Activated CD4-positive, alpha-beta T cell treated with anti-CD3 and anti-CD28 coated beads, Interleukin-2, Interleukin-4, amounts not matched to agents 100 ng/mL and 50 ng/mL, durations not matched to agents 16 hours and 8 hours (primary cell): ENCODE measurements at regions not wholly inside any gene's neighbourhood (a gene's known extent, or its start where the extent isn't known, plus 50 kb on each side); places are given as distances from the start of the nearest gene placed in this dataset.

Experiments used
- DNase-seq: peaks from one replicate; pipeline ENCODE4 v3.0.0-alpha.2; 2020; ENCODE audit warnings: low spot score

DNA sequence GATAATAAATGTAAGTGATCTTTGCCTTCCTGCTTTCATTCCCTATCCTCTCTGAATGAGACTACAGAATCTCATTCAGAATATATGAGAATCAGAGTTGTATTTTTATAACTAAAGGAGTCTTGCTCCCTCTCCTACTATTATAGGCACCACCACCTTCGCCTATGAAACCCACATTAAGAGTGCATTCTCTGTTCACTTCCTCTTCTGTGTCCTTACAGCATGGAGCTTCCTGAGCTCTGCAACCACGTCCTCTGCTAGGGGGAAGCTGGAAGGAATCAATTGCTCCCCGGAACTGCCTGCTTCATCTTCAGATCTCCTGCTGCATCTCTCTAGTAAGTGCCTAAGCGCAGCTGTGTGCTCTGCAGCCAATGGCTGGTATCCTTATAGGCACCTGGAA lies 820.7 kb downstream of the GRID1 start:
- no peak for DNase-seq

DNA sequence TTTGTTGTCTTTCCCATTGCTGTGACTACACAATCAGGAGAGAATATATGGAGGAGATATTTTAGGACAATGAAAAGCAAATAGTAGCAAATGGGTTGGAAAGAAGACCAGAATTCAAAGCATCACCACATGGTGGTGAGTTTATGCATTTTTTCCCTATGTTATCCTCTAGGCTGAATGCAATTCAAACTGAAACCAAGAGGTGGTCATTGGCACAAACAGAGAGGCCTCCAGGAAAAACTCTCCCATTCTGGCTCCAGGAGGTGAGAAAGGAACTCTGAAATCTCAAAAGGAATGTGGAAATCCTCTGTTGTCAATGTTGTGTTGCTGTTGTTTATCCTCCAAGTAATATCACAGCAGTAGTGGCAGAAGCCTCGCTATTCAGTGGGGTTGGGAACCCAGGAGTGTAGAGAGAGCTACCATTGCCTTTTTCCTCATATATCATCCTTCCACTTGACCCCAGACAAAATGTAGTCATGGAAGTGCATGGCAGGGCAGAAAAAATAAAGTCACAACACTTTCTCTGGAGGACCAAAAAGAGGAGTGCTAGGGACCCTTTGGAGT lies 819.1 kb downstream of the GRID1 start:
- no peak for DNase-seq

DNA sequence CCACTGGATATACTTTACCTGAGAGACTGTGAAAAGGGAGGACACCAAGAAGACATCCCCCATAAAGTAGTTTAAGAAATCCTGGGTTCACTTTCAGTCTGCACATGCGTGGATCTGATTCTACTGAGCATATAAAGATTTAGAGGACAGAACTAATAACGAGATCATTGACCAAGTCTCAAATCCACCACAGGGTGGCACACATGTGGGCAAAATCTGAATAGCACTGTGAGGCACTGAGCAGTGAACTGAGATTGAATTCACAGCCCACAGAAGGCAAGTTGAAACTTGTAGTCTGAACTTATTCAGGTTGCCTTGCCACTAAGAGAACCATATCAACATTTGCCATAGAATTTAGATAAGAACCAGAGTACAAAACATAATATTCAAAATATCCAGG lies 818.6 kb downstream of the GRID1 start:
- peak; percentile 41 for DNase-seq
